ENCODE measurements at regions not wholly inside any gene's neighbourhood (a gene's known extent, or its start where the extent isn't known, plus 50 kb on each side); places are given as distances from the start of the nearest gene placed in this dataset.

GRCh38 chr4:73679836-73680235 lies 59.6 kb upstream of the RASSF6 start:
- no peak for TF ChIP-seq CTCF (IDR thresholded peaks at IDR 0.05; ENCODE audit: unreplicated experiment)
- no peak overlapping the region for H3K27ac Mint-ChIP-seq
- no peaks in the 10 kb centered on the region for H3K36me3 Mint-ChIP-seq
- no peak for DNase-seq (ENCODE audit: low spot score in 2 of 2, unreplicated experiment in 2 of 2)
- H3K4me3 Mint-ChIP-seq: no peak overlapping the region
- peaks cover 12% of the 10 kb centered on the region for H3K4me1 Mint-ChIP-seq
- H3K9me3 Mint-ChIP-seq: no peaks in the 10 kb centered on the region
- H3K27me3 Mint-ChIP-seq (ENCODE audit: low read depth): no peaks in the 10 kb centered on the region

- Mint-ChIP-seq H3K9me3 (no peaks in the 10 kb centered on the region), H3K4me1 (peaks cover 28% of the 10 kb centered on the region)
These were observed 58.6 kb upstream of the CXCL8 start for GRCh38 chr4:73681776-73682175.

GRCh38 chr4:73682508-73682907 lies 57.9 kb upstream of the CXCL8 start:
- Mint-ChIP-seq H3K36me3 (no peaks in the 10 kb centered on the region), H3K4me1 (peaks cover 28% of the 10 kb centered on the region), H3K9me3 (no peaks in the 10 kb centered on the region), H3K27me3 (ENCODE audit: low read depth) (no peaks in the 10 kb centered on the region), H3K4me3 (no peak overlapping the region), H3K27ac (no peak overlapping the region)
- DNase-seq (ENCODE audit: low spot score in 2 of 2, unreplicated experiment in 2 of 2): no peak
- TF ChIP-seq CTCF (IDR thresholded peaks at IDR 0.05; ENCODE audit: unreplicated experiment): no peak

More at GRCh38 chr4:73681776-73682175, 58.6 kb upstream of the CXCL8 start:
- Mint-ChIP-seq H3K27ac (no peak overlapping the region), H3K27me3 (ENCODE audit: low read depth) (no peaks in the 10 kb centered on the region), H3K4me3 (no peak overlapping the region), H3K36me3 (no peaks in the 10 kb centered on the region)
- no peak for DNase-seq (ENCODE audit: low spot score in 2 of 2, unreplicated experiment in 2 of 2)
- TF ChIP-seq CTCF (IDR thresholded peaks at IDR 0.05; ENCODE audit: unreplicated experiment): no peak

- Mint-ChIP-seq H3K27ac (peak overlapping the region; percentile 34), H3K9me3 (peaks cover 2% of the 10 kb centered on the region), H3K27me3 (ENCODE audit: low read depth) (peaks cover under 1% of the 10 kb centered on the region), H3K36me3 (no peaks in the 10 kb centered on the region), H3K4me1 (peaks cover 28% of the 10 kb centered on the region), H3K4me3 (no peak overlapping the region)
- DNase-seq (ENCODE audit: low spot score in 2 of 2, unreplicated experiment in 2 of 2): no peak
- TF ChIP-seq CTCF (IDR thresholded peaks at IDR 0.05; ENCODE audit: unreplicated experiment): no peak
These were observed 57.3 kb upstream of the CXCL8 start for GRCh38 chr4:73683033-73683432.

GRCh38 chr4:73683456-73683855 lies 56.9 kb upstream of the CXCL8 start:
- Mint-ChIP-seq H3K9me3 (peaks cover 4% of the 10 kb centered on the region), H3K4me3 (no peak overlapping the region), H3K27ac (no peak overlapping the region), H3K27me3 (ENCODE audit: low read depth) (peaks cover 2% of the 10 kb centered on the region), H3K4me1 (peaks cover 28% of the 10 kb centered on the region), H3K36me3 (no peaks in the 10 kb centered on the region)
- no peak for DNase-seq (ENCODE audit: low spot score in 2 of 2, unreplicated experiment in 2 of 2)
- no peak for TF ChIP-seq CTCF (IDR thresholded peaks at IDR 0.05; ENCODE audit: unreplicated experiment)

GRCh38 chr4:73684097-73684496 lies 56.3 kb upstream of the CXCL8 start:
- H3K27me3 Mint-ChIP-seq (ENCODE audit: low read depth): peaks cover 2% of the 10 kb centered on the region
- H3K27ac Mint-ChIP-seq: no peak overlapping the region
- no peak for DNase-seq (ENCODE audit: low spot score in 2 of 2, unreplicated experiment in 2 of 2)

More at GRCh38 chr4:73684097-73684496, 56.3 kb upstream of the CXCL8 start:
- H3K9me3 Mint-ChIP-seq: peaks cover 4% of the 10 kb centered on the region
- TF ChIP-seq CTCF (IDR thresholded peaks at IDR 0.05; ENCODE audit: unreplicated experiment): no peak
- H3K4me1 Mint-ChIP-seq: peaks cover 28% of the 10 kb centered on the region
- H3K36me3 Mint-ChIP-seq: no peaks in the 10 kb centered on the region
- no peak overlapping the region for H3K4me3 Mint-ChIP-seq

Measured in mesothelial cell of epicardium (in vitro differentiated cells).